ENCODE measurements at regions not wholly inside any gene's neighbourhood (a gene's known extent, or its start where the extent isn't known, plus 50 kb on each side); places are given as distances from the start of the nearest gene placed in this dataset.

GRCh38 chr10:8326396-8327139 is 272.1 kb downstream of the GATA3 start:
- TF ChIP-seq GATA3 (IDR thresholded peaks at IDR 0.05; ENCODE audit: low read depth, low read length) (no peak), GATA2 (IDR thresholded peaks at IDR 0.05; ENCODE audit: low read depth, low read length) (no peak)

Data from SH-SY5Y (cell line).